ENCODE measurements at regions not wholly inside any gene's neighbourhood (a gene's known extent, or its start where the extent isn't known, plus 50 kb on each side); places are given as distances from the start of the nearest gene placed in this dataset.
"Not testable (repeated sequence)": the region's sequence is repeated elsewhere in the genome, so short reads cannot be mapped to it uniquely, and the experiment has no call there.

- peak; percentile 72 for DNase-seq
These were observed 205.8 kb upstream of the RAI14 start for GRCh38 chr5:34450338-34450737.

DNA sequence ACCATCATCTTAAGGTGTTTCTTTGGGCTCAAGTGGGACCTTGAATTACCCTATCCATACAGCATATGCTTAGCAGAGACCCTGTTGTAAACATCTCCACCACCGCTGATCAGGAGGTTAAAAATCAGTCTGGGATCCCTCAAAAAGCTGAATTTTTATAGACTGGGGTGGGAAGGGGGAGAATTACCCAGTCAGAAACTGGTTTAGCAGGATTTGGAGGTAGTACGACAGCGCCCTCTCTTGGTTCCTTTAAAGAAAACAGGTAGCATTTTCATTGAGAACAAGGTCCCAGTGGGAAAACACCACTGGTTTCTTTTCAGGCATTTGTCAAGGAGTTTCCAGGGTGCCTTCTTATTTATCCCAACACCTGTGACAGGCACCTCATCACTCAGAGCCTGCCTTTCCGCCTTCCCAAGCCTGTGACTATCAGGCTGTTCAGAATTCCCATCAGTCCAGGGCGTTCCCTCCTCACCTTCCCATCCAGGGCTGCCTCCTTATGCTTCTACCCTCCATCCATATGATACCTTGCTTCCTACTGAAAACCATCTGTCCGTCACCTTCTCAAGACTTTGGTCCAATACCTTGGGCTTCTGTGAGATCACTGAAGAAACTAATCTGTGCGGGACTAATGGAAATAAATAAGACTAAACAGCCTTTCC, 203.8 kb upstream of the RAI14 start:
- DNase-seq = peak; percentile 19

- DNase-seq = no peak
These were observed 201.0 kb upstream of the RAI14 start for GRCh38 chr5:34455098-34455497.

- no peak for DNase-seq
These were observed 196.2 kb upstream of the RAI14 start for GRCh38 chr5:34459908-34460307.

DNA sequence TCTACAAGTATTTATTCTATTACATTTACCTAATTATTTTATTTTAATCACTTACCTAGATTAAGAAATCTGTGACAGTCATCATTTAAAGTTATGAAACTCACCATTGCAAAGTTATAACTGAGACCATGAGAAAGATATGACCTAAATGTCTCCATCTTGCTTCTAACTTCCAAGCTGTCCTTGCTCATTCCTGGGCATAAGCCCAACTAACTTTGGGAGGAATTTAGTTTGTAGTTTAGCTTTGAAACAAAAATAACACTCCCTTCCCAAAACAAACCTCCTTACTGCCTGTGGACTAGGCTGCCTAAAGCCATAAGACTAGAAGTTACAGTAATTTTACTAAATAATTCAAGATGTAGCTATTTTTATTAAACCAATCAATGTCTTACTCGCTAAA, 195.6 kb upstream of the RAI14 start:
- no peak for DNase-seq

- DNase-seq = no peak
These were observed 191.3 kb upstream of the RAI14 start for GRCh38 chr5:34464829-34465228.

DNA sequence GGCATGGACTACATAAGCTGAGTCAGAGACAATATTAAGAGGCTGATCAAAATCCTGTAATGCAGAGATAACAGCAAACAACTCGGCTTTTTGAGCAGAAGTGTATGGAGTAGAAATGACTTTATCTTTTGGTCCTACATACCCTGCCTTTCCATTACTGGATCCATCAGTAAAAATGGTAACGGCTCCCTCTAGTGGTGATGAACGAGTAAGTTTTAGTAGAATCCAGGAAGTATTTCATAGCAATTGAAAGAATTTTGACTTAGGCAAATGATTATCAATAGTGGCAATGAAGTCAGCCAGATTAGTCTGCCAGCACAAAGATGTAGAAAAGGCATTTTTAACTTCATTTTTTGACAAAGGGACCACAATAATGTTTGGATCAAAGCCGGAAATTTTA, 190.8 kb upstream of the RAI14 start:
- peak; percentile 57 for DNase-seq

- not testable (repeated sequence) for DNase-seq
These were observed 189.4 kb upstream of the RAI14 start for GRCh38 chr5:34466519-34467388.

- no peak for DNase-seq
These were observed 188.7 kb upstream of the RAI14 start for GRCh38 chr5:34467436-34467835.

- DNase-seq = not testable (repeated sequence)
These were observed 188.1 kb upstream of the RAI14 start for GRCh38 chr5:34467984-34468383.

DNA sequence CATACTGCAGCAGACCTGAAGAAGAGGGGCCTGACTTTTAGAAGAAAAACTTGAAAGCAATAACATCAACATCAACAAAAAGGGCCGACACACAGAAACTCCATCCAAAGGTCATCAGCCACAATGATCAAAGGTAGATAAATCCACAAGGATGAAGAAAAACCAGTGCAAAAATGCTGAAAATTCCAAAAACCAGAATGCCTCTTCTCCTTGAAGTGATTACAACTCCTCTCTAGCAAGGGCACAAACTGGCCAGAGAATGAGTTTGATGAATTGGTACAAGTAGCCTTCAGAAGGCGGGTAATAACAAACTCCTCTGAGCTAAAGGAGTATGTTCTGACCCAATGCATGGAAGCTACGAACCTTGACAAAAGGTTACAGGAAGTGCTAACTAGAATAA, 186.2 kb upstream of the RAI14 start:
- no peak for DNase-seq

GRCh38 chr5:34474573-34475021, 181.5 kb upstream of the RAI14 start:
- DNase-seq = peak; percentile 50

DNA sequence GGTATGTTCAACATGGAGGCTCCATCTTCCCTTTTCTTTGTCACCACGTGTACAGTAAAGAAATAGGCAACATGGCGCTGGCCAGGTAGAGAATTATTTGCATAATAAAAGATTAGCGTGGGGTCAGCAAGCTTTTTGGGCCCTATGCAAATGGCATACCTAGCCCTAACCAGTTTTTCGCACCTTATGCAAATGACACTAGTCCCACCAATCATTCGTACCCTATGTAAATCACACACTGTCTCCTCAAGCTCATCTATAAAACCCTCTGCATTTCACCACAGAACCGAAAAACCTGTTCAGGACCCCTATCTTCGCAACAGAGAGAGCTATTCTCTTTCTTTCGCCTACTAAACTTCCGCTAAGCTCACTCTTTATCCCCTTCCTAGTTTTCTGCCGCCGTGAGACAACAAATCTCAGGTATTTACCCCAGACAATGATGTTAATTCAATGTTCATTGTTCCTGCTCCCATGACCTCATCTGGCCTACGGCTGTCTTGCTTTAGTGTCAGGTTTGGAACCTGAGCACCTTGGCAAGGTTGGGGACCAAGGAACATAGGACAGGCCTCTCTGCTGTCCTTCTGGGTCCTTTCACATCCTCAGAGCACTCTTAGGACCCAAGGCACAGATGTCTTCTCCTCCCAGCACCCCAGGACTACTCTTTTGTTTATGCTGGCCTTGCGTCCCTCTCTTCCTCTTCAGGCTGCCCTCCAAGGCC, 180.7 kb upstream of the RAI14 start:
- DNase-seq = no peak

GRCh38 chr5:34476941-34477565, 179.1 kb upstream of the RAI14 start:
- no peak for DNase-seq

DNA sequence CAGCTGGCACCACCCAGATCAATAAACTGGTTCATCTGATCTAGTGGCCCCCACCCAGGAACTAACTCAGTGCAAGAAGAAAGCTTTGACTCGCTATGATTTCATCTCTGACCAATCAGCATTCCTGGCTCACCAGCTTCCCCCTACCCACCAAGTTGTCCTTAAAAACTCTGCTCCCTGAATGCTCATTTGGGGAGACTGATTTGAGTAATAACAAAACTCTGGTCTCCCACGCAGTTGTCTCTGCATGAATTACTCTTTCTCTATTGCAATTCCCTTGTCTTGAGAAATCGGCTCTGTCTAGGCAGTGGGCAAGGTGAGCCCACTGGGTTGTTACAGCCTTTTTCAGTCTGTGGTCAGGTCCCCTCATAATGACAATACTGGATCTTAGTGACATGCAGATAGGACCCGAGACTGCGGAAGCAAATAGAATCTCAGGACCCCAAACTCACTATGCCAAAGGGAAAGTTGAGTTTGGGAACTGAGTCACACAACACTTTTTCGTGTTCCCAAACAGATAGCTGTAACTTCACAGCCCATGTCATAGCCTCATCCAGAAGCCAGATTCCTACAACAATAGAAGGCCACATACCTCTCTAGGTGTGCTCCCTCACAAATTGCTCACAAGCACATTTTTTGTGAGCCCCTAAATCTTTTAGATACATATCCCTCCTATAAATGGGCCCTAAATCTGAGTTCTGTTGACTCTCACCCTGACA, 175.2 kb upstream of the RAI14 start:
- no peak for DNase-seq

- no peak for DNase-seq
These were observed 172.6 kb upstream of the RAI14 start for GRCh38 chr5:34483442-34484033.

GRCh38 chr5:34484216-34484920, 171.8 kb upstream of the RAI14 start:
- DNase-seq = peak; percentile 64

- DNase-seq = no peak
These were observed 170.4 kb upstream of the RAI14 start for GRCh38 chr5:34485768-34486030.

DNA sequence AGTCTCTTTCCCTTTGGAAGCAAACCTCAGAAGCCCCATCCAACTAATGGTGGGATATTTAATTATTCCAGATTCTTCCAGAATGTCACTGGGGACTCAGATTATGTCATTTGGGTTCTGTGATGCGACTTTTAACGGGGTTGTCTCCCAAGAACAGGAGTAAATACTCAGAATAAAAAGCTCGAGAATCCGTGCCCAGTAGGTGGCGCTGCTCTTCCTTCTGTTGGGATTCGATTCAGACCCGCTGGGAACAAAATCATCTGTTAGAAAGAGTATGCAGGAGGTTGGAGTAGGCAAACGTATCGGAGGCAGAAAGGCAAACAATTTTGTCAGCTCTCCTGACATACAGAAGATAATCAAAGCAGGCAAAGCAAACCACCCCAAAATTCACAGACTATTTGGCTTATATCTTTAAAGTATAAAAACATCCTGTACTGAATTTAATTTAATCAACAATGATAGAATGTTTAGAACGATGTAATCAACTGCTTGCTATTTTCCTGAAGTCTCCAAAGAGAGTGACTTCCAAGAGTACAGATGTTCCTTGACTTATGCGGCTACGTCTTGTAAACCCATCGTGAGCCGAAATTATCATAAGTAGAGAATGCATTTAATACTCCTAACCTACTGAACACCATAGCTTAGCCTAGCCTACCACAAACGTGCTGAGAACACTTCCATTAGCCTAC, 169.8 kb upstream of the RAI14 start:
- peak; percentile 91 for DNase-seq

DNA sequence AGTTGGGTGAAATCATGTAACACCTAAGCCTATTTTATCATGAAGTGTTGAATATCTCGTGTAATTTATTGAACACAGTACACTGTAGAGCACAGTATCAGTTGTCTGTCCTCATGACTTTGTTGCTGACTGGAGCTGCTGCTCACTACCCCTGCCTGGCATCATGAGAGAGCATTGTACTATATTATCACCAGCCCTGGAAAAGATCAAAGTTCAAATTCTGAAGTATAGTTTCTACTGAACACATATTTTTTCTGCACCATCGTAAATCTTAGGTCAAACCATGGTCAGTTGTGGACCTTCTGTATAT, 169.3 kb upstream of the RAI14 start:
- no peak for DNase-seq

DNA sequence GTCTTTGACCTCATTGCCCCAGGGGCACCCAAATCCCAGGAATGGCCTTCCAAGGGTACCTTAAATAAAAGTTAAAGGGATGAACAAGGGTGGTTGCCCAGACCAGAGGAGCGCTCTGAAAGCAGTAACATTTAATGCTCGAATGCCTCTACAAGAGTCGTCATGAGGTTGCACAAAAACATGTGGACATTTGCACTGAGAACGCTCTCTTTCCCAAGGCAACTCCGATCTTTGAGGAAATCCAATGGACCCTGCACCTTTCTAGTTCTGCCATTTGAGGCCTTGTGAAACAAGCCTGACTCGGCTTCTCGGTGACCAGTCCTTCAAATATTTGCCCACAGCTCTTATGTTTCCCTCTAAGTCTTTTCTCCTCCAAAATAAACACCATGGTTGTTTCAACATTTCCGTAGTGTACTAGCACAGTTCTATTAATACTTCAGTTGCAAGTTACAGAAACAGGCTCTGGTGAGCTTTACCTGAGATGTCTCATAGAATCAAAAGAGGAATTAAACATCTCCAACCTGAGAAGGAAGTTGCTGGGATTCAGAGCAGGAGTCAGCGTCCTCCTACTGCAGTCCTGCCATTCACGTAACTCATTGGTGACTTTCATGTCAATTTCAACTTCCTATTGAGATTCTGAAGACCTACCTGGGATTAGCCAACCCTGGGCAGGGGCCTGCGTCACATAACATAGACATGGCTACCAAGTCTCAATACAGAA, 168.8 kb upstream of the RAI14 start:
- peak; percentile 70 for DNase-seq

Data from NCI-H2029 (cell line).